HG03095 (cell line): ENCODE measurements at regions not wholly inside any gene's neighbourhood (a gene's known extent, or its start where the extent isn't known, plus 50 kb on each side); places are given as distances from the start of the nearest gene placed in this dataset.
A peak's percentile ranks its signal among the peaks of the same experiment; 100 is the strongest.

Source experiments
- ATAC-seq: cut with Tn5 transposase; IDR thresholded peaks from one replicate; pipeline ENCODE4 v1.9.1; 2021; ENCODE audit warnings: moderate library complexity; ENCODE audit not compliant: unreplicated experiment

DNA sequence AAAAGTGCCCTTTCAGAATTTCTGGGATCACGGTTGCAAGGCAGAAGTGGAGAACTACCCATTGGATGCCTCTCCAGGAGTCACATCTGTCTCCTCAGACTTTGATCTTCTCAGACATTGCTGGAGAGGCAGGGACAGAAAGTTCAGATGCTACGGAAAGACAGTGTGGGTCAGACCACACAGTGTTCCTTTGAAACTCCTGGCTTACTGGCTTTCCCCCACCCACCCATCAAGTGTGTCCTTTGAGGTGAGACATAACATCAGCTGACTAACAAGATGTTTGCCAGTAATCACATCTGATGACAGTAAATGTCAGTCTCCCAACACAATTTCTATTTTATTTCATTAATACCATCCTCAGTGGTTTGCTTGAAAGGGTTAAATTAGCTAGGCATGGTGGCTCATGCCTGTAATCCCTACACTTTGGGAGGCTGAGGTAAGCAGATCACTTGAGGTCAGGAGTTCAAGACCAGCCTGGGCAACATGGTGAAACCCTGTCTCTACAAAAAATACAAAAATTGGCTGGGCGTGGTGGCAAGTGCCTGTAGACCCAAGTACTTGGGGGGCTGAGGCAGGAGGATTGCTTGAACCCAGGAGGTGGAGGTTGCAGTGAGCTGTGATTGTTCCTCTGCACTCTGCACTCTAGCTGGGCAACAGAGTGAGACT is 67.2 kb upstream of the SNX9 start:
- no peak for ATAC-seq

DNA sequence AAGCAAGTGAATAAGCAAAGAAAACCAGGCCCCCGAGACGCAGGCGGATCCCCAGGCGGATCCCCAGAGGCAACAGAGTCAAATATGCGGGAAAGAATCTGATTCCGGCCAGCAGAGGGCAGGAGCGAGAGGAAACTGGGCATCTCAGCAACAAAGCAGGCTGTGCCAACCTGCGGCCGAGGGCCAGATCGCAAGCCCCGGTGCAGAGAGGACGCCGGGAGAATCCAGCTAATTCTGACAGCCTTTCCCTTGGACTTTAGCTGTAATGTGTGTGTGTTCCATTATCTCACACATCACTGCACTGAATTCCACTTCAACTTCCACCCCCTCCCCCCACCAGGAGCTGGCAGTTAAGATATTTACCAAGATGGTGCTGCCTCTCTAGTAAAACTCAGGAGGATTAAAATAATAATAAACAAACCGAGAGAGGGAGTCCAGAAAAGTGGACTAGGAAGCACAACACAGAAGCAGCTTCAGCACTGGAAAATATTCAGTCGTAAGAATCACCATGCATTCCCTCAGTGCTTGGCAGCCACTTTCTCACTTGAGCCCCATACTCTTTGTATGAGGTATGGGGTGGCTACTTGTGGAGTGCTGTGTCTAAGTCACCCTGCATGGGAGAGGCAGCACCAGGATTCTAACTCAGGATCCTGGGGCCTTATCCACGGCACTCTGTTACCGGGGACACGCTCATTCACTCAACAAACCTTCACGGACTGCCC is 66.2 kb upstream of the SNX9 start:
- no peak for ATAC-seq

- ATAC-seq, result no peak
Observed at GRCh38 chr6:157757430-157758403, 65.3 kb upstream of the SNX9 start.

- ATAC-seq, result no peak
Observed at GRCh38 chr6:157758516-157759023, 64.5 kb upstream of the SNX9 start.

DNA sequence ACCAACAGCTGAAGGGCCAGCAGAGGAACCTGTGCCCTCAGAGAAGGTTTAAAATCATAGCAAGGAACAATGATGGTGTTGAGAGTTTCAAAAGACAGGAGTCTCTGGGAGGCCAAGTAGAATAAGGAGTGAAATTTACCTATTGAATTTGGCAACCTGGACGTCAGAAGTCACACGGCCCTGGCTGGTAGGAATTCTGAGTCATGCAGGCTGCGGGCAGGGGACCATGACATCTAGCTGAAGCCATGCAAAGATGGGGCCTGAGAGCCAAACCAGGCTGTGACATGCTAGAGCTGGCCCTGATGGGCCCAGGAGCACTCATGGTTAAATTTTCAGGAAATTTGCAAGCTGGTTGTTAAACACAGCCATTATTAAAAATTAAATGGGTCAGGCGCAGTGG is 64.0 kb upstream of the SNX9 start:
- no peak for ATAC-seq

- no peak for ATAC-seq
Observed at GRCh38 chr6:157760137-157760536, 62.9 kb upstream of the SNX9 start.

DNA sequence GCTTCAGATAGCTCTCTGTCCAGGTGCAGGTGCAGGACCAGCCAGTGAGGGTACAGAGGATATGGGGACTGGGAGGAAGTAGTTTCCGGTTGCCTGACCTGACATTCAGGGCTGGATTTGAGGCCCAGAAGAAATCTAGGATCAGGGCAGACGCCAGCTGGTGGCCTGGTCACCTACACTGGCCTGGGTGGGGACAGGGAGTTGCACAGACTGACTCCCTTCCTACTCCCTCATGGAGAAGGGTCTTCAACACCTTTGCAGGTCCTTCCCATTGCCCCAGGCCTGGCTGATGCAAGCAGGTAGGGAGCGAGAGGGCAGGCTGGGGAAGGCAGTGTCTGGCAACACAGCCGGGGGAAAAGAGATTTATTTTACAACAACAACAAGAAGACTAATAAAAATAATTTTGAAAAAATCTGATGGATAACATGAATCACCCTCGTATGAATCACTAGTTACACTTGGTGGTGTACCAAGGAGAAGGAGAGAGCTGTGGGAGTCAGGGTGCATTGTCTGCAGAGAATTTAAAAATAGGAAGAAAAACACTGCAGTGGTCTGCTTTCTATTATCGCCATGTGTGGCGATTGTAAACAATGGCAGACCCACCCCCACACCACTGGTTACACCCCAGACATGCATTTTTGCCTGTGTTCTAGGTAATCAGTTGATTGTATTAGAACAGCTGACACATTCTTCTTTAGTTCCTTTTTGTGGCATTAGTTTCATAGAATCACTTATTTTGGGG is 62.3 kb upstream of the SNX9 start:
- peak; percentile 6 for ATAC-seq

GRCh38 chr6:157761331-157761921 is 61.6 kb upstream of the SNX9 start:
- ATAC-seq, result peak; percentile 46

DNA sequence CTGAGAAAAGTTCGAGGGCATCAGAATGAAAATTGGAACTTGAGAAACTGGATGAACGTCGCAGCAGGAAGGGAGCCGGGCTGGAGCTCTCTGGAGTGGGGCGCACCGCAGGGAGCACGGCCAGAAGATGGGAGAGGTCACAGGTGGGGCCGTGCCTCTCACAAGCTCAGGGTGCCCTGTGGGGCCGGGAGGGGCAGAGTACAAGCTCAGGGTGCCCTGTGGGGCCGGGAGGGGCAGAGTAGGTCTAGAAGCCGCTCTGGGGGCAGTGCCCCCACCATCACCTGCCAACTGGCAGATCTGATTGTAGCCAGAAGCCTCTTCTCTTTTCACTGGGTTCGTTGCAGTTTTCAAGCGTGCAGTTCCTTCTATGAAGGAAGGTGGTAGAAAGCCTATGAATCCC is 61.1 kb upstream of the SNX9 start:
- no peak for ATAC-seq

- no peak for ATAC-seq
Observed at GRCh38 chr6:157762636-157763035, 60.4 kb upstream of the SNX9 start.

DNA sequence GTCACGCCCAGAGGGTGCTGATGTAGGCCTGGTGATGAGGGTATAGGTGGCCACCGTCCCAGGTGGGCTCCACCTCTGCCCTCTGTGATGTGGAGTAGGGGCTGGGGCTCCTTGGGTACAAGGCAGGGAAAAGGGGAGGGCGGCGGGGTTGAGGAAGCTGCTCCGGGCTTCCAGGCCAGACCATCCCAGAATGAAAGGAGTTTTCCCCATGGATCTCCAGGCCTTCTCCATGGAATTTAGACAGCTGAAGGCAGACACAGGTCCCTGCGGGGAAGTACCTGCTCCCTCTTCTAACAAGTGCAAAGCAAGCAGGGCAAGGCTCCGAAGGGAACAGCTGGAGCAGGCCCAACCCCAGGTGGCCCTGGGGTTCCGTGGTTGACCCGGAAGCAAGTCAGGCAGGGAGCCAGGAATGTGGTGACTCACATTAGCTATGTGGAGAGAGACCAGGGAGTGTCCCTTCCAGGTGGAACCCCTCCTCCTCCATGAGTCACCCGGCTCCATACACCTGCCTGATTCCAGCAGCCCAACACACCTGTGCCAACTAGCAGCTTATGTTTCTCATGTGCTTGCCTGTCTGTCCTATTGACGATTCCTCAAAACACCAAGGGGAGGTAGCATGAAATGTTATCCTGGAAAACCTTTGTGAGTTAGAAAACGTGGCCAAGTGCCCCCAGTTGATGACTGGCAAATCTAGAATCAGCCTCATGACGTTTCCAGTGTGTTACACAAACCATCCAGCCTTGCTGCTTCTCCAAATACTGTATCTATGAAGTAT is 59.7 kb upstream of the SNX9 start:
- no peak for ATAC-seq

- no peak for ATAC-seq
Observed at GRCh38 chr6:157763904-157764177, 59.2 kb upstream of the SNX9 start.

- ATAC-seq, result peak; percentile 41
Observed at GRCh38 chr6:157764178-157765068, 58.6 kb upstream of the SNX9 start.

- no peak for ATAC-seq
Observed at GRCh38 chr6:157766901-157767774, 55.9 kb upstream of the SNX9 start.

DNA sequence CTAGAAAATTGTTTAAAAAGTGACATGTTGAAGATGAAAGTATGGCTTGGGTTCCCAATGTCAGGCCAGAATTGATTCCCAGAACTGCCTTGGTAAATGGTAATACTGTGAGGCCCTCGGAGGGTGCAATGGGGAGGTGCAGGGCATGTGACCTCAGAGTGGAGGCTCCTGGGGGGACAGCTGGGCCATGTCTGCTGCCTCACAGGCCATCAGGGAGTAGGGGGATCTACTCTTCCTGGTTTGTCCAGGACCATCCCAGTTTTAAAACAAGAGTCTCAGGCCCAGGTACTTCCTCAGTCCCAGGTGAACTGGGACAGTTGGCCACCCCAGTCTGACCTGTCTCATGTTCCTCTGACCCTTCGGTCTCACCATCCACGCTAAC is 55.3 kb upstream of the SNX9 start:
- no peak for ATAC-seq

DNA sequence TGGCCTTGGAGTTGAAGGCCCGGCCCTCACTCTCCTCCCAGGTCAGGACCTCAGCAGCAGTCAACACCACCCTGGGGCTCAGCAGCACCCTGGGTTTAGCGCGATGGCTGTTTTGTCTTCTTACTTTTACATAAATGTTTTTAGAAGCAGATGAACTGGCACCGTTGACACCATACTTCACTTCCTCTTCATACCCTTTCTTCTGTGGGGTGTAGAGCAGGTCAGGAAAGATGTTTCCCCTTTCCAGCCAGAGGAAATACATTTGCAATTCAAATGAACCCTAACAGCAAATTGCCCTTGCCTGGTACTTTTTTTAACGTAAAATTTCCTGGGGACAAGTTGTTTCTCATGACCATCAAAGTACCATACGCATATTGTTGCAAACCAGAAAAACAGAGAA is 54.7 kb upstream of the SNX9 start:
- ATAC-seq, result no peak

- no peak for ATAC-seq
Observed at GRCh38 chr6:157768863-157769551, 54.0 kb upstream of the SNX9 start.
